HG02943 (cell line): ENCODE measurements at regions not wholly inside any gene's neighbourhood (a gene's known extent, or its start where the extent isn't known, plus 50 kb on each side); places are given as distances from the start of the nearest gene placed in this dataset.

Experiments
- ATAC-seq: cut with Tn5 transposase; IDR thresholded peaks from one replicate; pipeline ENCODE4 v1.9.1; 2021; ENCODE audit warnings: mild to moderate bottlenecking, low read depth, moderate library complexity; ENCODE audit not compliant: unreplicated experiment

DNA sequence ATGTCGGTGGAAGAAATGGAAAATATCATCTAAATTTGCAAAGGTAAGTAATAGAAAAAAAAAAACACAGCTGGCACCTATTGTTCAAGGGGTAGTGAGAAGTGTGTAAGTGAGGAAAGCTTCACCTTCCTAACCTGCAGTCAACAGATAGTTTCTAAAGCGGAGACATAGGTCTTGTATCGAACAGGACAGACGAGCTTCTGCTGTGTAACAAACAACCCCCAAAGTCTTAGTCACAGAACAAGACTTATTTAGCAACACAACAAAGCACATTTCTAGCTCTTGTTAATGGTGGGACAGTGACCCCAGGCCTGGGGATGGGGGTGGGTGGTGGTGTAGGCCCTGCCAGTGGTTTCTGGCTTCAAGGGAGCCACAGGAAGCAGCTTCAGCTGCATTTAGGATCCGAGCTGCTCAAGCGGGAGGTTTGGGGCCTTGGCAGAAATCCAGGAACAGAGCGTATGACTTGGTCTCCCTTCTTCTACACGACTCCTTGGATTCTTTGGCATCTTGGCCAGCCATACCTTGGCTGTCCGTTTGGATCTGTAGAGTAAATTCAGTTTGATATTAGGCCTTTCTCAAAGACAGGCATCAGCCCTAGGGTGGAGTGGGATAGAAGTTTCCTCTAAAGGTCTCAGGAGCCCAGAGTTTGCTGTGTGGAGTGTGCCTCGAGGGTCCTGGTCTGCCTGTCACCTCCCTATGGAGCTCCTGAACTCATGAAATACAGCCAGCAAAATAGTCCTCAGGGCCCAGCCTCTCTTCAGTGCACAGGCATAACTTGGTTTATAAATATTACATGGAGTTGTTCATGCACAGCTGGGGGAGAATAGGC lies 56.9 kb upstream of the SHH start:
- ATAC-seq = no peak

DNA sequence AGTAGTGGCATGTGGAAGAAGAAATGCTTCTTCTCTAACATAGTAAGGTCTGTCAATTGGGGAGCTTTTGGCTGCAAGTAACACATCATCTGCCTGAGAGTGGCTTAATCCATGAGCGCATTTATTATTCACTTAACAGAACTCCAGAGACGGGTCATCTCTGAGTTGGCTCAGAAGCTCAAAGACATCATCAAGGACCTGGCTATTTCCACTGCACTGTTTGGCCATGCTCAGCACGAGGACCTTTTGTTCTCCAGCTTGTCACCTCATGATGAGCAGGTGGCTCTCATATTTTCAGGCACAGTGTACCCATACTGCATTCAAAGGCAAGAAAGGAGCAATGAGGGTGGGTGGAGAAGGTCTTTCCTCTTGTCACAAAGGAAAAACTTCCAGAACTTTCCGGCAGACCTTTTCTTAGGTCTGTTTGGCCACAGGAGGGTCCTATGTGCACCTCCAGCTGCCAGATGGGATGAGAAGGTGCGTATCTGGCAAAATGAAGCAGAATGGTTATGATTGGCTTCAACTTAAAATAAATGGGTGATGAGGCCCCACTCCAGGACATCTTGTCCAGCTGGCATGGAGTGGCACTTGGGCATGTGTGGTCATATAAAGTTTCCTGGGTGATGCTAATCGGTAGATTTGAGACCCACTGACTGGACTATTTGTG lies 55.6 kb upstream of the SHH start:
- ATAC-seq = no peak

DNA sequence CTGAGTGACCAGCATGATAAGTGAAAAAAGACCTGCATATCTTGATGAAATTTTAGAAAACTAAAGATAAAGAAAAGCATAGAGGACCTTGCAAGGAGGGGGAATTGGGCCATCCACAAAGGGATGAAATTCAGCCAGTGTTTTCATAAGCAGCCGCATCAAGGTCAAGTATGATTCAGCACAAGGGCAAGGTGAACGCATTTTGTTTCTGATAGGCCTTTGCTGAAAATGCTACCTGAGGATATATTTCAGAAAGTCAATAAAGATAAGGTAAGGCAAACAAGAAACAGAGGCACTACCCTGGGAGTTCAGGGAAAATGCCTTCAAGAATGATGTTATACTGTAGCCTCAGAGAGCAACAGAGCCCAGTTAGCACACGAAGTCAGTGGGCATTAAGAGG lies 55.0 kb upstream of the SHH start:
- no peak for ATAC-seq

DNA sequence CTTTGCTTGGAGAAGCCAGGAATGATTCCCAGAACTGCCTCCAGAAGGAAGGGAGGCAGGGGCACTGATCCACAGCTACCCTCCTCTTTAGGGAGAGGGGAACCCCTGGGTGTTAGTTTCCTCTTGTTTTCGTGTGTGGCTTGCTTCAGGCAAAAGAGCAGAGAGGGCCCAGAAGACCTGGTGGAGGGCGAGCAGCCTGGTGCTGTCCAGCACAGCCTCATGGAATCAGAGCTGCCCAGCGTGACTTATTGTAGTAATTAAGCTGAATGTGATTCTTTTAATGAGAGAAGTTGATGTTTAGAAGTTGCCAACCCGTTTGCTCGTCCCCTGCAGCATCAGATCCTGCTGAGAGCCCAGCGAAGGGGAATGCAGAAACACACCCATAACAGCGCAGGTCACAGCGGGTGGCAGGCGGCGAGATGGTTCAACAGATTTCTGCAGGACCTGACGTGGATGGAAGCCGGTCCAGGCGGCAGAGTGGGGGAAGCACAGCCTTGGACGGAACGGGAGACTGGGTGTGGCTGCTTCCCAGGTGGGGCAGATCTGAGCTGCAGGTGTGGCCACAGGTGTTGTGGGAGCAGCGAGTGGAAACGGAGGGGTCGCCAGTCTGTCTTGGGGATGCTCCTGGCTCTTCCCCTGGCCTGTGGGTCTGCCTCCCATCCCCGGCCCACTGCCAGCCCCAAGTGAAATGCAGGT lies 53.7 kb upstream of the SHH start:
- ATAC-seq = no peak

DNA sequence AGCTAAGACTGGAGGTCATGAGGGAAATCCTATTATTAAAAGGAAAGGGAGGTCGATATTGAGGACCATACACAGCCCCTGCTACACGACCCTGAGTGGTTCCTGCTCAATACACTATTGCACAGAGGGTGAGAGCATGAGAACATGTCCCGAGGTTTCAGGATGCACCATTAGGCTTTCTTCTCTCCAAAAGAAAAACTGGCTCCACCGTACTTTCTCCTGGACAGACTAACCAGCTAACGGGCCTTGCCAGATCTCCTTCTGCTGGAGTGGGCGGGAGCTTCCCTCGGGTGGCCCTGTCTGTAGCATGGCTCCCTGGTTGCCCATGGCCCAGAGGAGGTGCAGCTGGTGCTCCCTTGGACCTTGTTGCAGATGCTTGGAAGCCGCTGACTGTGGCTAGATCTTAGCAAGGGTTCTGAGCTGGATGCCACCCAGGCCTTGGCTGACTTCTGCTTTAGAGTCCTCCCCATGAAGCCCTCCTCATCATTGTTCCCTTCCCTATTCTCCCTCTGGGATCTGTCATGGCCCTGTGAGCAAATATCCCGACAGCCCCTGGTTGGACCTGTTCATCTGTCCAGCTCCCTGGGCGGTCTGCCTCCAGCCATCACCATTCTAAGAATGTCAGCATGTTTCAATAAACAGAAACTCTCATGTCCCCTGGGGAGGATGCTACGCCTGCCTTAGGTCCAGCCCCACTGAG lies 52.9 kb upstream of the SHH start:
- no peak for ATAC-seq

DNA sequence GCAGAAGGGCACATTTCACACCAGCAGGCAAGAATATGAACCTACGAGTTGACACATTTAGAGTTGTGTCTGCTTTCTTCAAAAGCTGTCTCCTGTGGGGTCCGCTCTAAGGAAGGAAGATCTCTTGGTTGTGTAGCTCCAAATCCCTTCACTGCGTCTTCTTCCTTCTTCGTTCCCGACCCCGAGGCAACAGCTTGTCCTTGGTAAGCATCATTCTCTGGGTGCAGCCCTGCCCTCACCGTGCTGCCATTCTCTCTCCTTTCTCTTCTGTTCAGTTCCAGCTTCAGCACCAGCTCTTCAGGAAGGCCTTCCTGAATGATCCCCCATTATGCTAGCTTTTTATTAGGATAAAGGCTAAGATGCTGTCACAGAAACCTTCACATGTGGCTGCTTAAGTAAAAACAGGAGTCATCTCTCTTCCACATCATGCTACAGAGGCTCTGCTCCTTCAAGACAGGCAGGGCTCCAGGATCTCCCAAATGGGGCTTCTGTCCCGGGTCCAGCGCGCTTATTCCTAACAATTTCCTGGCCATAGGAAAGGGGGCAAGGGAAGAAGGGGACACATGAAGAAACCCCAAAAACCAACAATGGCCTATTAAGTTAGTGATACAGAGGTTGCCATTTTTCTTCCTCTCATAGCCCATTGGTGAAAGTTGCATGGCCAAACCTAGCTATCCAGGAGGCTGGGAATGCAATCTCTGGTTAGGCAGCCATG lies 52.2 kb upstream of the SHH start:
- ATAC-seq = no peak

DNA sequence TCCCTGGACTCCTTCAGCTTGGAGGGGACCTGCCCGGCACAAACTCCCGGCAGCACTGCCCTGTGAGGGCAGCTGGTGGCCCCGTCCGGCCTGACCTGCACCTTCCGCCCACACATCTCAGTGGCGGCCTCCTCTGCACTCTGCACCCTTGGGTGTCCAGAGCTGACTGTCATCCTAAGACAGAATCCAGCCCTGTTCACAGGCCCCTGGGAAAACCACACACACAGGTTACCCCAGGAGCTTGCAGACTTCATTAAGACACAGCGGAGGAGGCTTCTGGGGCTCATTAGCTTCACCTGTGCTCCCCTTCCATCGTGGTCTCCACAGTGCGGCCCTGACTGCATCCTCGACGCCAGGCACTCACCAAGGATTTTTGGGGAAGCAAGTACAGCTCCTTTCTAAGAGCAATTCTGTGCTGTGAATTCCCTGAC lies 51.5 kb upstream of the SHH start:
- ATAC-seq = no peak

DNA sequence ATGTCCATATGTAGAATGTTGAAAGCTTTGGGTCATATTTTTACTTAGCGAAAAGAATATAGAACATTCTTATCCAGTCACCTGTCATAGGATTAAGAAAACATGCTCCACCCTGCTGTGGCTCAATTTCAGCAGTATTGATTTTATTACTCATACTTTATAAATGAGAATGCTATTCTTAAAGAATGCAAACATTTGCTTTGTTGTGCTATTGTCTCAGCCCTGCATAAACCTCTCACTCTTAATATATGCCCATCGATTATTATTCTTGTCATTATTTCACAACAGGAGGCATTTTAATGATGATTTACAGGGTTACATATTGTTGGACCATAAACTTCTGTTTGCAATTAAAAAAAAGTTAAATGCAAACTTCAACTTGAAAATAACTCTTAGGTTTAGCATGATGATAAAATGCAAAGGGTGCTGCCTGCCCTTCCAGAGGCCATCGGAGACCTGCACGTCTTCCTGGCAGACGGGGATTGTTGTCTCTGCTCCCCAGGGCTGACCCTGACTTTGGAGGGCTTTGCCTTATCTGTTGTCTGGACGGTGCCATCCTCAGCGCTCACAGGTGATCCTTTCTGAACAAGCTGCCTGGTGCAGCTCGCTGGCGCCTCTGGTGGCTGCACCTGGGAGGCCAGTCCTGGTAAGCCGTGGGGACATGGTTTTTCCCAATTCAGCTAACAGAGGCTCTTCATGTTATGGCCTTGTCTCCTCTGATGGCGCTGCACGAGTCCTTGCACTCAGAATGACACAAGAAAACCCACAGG lies 50.0 kb upstream of the SHH start:
- ATAC-seq = no peak
